HG02943 (cell line): ENCODE measurements at regions not wholly inside any gene's neighbourhood (a gene's known extent, or its start where the extent isn't known, plus 50 kb on each side); places are given as distances from the start of the nearest gene placed in this dataset.
"Not testable (repeated sequence)": the region's sequence is repeated elsewhere in the genome, so short reads cannot be mapped to it uniquely, and the experiment has no call there.

Experiments used
- ATAC-seq: cut with Tn5 transposase; IDR thresholded peaks from one replicate; pipeline ENCODE4 v1.9.1; 2021; ENCODE audit warnings: mild to moderate bottlenecking, low read depth, moderate library complexity; ENCODE audit not compliant: unreplicated experiment

DNA sequence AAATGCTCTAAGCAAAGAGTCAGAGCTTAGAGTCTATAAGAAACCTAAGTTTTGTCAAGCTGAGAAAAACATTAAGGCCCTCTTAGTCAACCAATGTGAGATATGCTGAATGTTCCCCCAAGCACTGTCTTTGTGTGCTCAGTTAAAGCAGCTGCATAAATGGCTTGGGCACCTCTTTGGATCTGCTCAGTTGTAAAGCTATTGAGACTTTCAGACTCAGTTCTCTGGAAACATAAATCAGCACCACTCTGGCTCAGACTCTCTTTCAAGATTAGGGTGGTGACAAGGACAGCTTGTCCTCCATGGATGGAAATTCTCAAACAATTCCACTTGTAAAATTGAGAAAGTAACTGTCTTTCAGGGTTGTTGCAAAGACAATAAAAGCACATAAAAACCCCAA, 807.9 kb downstream of the PRELID2 start:
- ATAC-seq, result no peak

DNA sequence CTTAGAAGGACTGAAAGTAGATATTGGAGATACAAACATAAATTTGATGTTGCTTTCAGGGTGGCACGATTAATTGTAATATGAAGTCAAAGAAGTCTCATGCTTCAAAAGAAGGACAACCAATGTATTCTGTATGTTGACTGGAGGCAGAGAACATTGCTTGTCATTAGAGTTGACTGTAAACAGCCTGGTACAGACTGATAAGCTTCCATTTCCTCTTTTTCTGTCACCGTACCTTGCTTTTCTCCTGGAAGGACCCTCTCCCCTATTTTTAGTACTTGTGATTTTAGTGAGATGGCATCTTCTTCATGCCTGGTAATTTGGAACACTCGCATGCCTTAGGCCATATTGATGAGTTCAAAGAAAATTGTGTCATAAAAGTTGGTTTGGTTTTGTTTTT, 809.4 kb downstream of the PRELID2 start:
- ATAC-seq, result no peak

DNA sequence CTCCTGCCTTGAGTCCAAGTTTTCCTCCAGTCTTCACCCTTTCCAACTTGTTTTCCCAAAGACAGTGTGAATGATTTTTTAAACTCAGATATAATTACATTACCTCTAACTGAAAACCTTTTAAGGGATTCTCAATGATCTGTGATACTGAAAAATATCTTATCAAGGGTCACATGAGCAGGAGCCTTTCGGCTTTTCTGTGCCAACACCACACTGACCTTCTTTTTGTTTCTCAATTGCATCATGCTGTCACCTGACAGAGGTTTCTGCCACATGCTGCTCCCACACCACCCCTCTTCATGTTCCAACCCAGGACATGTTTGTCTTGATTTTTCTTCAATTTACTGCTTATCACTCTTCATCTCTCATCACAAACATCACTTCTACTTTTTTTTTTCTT, 820.0 kb downstream of the PRELID2 start:
- ATAC-seq, result no peak

DNA sequence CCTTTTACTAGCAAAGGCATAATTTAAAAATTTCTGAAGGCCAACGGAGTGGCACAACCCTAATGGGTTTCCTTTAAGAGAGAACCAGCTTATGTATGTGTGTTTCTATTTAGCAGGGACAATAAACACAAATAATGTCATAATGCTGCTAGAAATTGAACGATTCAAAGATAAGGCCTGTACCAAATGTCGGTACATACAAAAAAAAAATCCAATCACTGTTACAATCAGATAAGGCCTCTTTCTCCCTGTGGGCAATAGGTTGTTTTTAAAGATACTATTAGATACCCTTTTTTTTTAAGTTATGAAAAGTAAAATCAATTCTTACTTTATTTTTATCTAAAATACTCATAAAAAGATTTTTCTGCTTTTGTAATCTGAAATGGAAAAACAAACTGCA, 821.0 kb downstream of the PRELID2 start:
- no peak for ATAC-seq

DNA sequence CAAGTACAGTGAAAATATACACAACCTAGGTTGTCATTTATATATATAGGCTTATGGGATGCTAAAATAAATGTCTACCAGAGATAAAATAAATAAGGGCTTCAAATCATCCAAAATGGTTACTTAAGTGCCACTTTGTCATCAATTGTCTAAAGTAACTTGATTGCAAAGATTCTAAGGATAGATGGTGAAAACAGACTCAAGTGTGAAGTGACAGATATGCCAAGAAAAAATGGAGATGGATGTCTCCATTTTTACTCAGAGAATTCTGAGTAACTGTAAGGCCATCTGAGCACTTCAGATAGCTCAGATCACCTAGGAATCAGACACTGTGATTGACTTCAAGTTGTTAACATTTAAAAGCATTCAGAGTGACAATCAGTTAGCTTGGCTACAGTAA, 824.3 kb downstream of the PRELID2 start:
- ATAC-seq, result no peak

DNA sequence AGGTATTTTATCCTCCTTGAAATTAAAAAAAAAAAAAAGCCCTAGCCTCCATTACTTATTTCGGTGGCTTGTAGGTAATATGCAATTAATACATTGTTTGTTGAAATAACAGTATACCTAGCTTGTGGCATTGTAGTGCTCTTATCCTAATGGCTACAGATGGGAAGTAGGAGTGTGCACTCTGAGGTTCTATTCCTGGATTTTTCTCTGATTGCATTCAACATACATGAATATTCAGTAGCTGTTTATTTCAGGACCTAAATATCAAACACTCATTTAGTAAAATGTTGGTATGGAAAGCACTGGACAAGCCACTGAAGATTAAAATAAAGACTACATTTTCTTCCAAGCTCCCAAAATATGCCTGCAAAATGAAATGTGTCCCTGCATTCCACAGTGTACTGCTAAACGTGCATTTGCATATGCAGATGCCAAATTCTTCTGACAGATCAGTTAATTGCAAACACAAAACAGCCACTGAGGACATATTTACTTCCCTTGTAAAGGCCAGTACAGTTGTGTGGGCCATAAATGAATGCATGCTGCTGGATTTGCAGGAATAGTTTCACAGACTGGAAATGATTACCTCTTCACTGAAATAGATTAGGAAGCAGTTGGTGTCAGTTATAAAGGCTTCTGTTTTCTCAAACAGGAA, 826.1 kb downstream of the PRELID2 start:
- no peak for ATAC-seq

DNA sequence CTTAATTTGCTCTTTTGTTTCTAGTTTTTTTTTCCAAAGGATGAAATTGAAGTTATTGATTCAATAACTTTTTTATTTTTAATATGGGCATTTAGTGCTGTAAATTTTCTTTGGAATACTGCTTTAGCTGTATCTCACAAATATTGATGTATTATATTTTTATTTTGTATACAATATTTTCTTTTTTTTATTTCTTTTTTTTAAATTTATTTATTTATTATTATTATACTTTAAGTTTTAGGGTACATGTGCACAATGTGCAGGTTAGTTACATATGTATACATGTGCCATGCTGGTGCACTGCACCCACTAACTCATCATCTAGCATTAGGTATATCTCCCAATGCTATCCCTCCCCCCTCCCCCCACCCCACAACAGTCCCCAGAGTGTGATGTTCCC, 823.7 kb downstream of the KCTD16 start:
- not testable (repeated sequence) for ATAC-seq

DNA sequence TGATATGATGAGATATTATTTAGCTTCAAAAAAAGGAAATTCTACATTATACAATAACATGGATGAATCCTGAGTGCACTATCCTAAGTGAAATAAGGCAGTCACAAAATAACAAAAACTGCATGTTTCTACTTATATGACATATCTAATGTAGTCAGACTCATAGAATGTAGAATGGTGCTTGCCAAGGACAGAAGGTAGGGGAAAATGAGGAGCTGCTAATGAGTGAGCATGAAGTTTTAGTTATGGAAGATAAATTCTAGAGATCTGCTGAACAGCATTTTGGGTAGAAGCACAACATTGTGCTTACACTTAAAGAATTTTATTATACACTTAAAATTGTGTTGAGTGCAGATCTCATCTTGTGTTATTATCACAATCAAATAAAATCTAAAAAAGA, 812.4 kb downstream of the KCTD16 start:
- no peak for ATAC-seq

DNA sequence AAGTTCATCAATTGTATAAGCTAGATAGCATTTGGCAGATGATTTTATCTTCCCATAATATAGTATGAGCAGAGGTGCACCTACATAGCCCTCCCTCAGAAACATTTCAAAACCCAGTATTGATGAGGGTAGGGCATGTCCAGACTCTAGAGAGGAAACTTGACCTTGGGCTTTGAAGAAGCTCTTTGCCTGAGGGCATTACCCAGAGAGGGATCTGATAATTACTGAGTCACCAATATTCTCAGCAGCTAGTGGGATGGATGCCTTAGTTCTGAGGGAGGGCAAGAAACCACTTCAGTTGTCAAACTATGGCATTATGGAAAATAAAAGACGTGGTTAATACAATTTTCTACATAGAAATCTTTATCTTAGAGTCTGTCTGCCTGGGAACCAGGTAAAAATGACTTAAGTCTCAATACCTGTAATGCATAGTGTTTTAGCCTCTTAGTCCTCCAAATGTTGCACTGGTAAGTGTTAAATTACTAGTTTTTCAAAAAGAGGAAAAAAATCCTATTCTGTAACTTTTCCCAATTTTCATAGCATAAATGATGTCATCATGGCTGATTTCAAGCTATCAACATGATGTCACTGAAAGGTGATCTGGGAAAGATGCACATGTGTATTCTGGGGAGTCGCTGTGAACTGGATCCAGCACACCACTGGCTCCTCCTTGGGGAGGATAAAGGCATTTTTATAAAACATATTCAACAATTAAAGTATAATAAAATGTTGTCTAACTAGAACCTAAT, 809.0 kb downstream of the KCTD16 start:
- ATAC-seq, result no peak

DNA sequence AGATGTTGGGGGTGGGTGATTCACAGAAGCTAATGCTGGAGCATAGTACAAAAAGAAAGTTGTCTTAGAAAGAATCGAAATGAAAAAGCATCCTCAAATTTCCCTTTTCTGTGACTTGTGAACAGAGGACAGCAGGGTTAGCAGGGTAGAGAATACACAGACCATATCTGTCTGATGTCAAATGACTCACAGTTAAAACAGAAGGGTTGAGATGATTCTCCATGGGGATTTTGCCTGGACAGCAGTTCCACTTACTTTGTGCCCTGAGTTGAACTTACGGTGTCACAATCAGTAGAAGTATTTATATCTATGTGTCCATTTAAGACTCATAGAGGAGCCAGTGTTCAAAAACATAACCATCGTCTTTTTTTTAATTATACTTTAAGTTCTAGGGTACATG, 801.6 kb downstream of the KCTD16 start:
- ATAC-seq, result no peak

DNA sequence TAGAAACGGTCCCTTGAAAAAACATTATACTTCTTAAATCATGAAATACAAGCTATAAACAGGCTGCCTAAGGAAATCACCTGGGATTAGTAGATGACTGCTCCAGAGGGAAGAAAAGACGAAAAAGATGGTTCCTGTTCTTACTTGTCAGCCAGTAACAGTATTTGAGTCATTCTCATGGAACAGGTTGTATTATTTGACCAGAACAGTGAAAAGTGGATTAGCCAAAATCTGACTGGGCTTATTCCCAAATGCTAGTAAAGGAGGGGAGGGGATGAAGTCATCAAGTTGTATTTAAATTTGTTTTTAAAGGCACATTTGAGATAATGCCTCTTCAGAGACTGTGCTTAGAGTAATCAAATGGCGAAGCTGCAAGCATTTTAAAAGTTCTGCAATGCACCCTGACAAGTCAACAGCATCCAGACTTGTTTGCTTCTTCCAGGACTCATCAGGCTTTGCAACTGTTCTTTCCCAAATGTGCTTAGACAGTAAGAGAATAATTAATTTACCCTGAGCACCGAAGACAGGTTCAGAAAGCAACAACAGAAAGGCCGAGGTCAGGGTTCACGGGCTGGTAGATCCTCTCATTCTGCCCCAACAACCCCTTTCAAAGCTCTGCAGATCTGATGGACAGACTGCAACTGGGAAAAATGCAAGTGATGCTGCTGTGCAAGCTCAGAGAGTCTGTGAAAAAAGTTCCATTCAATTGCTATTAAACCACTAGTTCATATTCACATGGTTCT, 800.6 kb downstream of the KCTD16 start:
- ATAC-seq, result no peak

DNA sequence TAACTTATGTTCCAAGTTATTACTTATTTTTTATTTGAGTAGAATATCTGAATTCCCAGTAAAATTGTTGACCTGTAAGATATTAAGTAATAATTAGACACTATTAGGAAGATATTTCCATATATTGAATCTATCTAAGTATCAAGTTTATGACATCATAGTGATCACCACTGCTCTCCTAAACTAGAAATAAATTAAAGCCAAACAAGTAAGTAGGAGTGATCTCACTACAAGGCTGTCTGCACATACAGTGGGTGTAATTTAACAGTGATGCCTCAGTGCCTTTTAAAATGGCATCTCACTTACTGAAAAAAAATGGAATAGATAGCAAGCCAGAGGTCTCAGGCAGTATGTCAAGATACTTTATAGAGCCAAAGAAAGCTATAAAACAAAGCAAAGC, 789.6 kb downstream of the KCTD16 start:
- no peak for ATAC-seq

DNA sequence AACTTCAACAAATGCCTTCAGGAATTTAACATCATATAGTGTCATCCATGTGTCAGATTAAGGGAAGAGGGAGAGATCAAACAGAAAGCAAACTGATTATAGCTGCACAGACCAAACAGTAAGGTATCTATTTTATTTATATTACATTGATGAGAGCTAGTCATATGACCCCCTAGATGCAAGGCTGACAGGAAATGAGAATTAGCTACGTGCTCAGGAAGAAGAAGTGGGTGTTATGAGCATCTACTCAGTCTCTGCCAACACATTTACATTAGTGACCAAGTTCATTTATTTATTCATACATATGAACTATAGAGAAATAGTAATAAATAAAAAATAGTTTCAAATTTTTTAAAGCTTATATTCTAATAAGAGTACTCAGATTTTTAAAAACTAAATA, 787.3 kb downstream of the KCTD16 start:
- ATAC-seq, result no peak

DNA sequence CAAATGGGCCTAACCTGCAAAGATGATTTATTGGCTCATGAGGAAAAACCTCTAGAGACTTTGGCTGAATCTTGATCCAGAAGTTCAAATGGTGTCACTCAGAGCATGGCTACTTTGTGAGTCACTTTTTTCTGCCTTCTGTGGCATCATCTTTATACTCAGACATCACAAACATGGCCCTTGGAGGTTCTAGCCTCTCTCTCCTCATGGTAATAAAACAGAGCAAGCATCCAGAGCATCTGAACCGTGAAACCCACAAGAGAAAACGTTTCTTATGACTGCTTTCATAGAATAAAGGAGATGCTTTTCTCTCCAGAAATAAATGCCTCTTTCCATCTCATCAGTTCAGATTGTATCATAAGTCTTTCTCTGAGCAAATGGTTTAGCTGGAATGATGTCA, 780.3 kb downstream of the KCTD16 start:
- ATAC-seq, result no peak

DNA sequence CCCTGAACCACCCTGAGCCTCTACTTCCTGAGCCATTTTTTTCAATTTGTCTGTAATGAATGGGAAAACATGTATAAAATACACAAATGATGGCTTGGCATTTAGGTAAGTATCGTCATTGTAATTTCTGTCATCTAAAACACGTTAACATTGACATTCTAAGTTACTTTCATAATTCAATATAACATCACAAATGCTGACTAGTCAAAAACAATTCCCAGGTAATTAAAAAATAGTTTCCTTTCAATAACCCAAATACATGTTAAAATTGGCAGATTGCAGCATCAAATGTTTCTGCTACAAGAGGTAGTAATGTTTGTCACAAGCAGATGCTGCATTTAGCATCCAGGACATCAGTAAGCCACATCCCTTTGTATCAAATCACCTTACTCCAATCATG, 776.4 kb downstream of the KCTD16 start:
- ATAC-seq, result no peak

DNA sequence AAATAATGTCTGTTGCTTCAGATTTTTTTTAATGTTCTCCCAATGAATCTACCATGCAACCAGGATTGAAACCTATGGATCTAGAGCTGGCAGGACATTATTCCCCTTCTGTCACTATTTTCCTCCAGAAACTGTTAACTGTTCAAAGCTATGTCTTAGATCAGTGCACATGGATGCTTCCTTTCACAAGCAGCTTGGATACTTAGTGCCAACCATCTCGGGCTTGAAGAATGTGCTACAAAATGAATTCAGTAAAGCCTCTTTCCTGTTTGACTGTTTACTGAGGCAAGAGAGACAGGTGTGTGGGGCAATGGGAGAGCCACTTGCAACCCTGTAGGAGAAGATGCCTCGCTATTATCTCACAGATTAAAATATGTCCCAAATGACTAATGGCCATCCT, 774.8 kb downstream of the KCTD16 start:
- ATAC-seq, result no peak

DNA sequence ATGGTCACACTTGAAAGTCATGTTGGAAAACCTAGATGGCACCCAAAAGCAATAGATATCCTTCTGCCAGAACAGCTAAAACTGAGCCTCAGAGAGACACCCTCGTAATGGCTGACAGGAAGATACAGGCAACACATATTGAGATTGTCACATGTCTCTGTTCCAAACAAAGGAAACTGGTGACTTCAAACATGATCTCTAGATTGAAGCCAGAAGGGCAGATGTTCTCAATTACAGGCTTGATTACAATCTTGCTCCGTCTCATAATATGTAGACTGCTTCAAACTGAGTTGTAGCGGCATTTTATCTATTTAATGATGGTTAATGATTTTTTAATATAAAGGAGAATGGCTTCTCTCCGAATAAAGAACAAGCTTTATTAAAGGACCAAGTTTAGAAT, 774.3 kb downstream of the KCTD16 start:
- no peak for ATAC-seq

DNA sequence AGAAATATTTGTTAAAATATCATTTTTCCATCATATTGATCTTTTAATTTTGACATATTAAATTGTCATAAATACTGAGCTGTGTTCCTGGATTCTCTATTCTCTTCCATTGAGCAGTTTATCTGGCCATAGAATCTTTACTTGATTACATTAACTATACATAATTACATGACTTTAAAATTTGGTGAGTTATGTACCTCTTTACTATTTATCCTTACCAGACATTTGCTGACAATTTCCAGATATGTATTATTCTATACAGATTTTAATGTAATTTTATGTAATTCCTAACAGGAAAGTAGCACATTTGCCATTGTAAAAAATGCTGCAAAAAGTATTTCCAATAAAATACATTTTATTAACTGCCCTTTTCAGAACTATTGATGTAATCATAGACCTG, 770.3 kb downstream of the KCTD16 start:
- ATAC-seq, result no peak

DNA sequence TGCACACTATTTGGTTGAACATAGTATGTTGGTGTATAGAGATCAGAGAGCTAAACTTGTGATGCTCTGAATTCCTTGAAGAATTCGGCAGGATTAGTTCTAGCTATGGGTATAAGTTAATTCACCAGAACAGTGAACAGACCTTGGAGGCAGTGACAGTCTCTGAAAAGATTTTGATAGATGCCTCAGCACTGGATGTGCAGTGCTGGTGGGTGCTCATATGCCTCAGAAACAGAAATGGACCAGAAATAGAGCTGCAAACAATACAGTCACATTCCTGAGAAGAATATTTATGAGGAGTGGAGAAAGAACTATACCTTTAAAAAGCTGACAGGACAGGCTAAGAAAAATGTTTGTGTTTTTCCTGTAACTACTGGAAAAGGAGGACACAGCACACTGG, 747.7 kb downstream of the KCTD16 start:
- ATAC-seq, result no peak

DNA sequence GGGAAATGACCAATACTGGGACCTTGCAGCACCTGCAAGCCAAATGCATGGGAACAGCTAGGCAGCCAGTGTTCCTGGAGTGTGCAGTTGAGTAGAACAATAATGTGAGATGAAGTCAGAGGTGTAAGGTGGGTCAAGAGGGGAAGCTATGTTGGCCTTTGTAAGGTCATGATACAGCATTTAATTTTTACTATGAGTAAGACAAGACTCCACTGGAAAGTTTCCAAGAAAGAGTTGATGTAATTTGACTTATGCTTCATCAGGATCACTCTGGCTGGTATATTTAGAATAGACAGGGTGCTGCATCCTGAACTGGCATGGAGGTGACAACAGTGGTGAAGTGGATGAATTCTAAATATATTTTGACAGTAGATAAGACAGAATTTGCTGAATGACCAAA, 744.8 kb downstream of the KCTD16 start:
- ATAC-seq, result no peak

DNA sequence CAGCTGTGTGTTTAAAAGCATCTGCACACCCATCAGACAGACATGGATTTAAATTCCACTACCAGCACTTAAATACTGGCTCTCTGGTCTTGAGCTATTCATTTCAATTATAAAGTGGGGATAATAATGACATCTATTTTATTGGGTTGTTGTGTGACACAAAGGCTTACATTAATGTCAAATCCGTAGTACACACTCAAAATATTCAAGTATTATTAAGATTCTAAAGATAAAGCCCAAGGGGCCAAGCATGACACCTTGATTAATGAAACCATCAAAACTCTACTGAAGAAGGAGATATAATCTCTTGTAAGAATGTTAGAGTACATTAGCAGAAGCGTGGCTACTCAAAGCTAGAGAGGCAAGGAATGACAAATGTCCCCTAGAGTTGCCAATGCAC, 743.0 kb downstream of the KCTD16 start:
- ATAC-seq, result no peak

DNA sequence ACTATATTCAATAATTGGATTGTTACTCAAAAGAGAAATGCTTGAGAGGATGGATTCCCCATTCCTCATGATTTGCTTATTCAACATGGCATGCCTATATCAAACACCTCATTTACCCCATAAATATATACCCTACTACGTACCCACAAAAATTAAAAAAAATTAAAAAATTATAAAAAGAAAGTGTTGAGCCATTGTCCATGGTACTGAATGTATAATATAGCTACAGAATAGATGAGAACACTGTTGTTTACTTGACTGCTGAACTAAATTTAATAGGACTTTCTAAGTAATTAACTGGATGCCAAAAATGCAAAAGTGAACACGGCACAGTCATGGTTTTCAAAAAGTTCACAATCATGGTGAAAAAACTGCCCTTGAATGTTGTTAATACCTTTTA, 725.8 kb downstream of the KCTD16 start:
- no peak for ATAC-seq
